Anterior cingulate cortex (tissue), 58 donors: ENCODE measurements at regions not wholly inside any gene's neighbourhood (a gene's known extent, or its start where the extent isn't known, plus 50 kb on each side); places are given as distances from the start of the nearest gene placed in this dataset.
"Not testable (repeated sequence)": the region's sequence is repeated elsewhere in the genome, so short reads cannot be mapped to it uniquely, and the experiment has no call there.

Experiments
- DNase-seq, 58 donors: peaks; one replicate each; lab custom pipeline; 2025; lab: John Stamatoyannopoulos, UW

DNA sequence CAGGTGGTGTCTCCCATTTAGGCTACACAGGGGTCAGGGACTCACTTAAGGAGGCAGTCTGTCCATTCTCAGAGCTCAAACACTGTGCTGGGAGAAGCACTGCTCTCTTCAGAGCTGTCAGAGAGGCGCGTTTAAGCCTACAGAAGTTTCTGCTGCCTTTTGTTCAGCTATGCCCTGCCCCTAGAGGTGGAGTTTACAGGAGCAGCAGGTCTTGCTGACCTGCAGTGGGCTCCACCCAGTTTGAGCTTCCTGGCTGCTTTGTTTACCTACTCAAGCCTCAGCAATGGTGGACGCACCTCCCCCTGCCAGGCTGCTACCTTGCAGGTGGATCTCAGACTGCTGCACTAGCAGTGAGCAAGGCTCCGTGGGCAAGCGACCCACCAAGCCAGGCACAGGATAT, 260.1 kb downstream of the MEF2C start:
- DNase-seq: not testable (repeated sequence)

DNA sequence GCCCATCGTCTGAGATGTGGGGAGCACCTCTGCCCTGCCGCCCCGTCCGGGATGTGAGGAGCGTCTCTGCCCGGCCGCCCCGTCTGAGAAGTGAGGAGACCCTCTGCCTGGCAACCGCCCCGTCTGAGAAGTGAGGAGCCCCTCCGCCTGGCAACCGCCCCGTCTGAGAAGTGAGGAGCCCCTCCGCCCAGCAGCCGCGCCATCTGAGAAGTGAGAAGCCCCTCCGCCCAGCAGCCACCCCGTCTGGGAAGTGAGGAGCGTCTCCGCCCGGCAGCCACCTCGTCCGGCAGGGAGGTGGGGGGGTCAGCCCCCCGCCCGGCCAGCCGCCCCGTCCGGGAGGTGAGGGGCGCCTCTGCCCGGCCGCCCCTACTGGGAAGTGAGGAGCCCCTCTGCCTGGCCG, 267.2 kb downstream of the MEF2C start:
- DNase-seq: not testable (repeated sequence)

DNA sequence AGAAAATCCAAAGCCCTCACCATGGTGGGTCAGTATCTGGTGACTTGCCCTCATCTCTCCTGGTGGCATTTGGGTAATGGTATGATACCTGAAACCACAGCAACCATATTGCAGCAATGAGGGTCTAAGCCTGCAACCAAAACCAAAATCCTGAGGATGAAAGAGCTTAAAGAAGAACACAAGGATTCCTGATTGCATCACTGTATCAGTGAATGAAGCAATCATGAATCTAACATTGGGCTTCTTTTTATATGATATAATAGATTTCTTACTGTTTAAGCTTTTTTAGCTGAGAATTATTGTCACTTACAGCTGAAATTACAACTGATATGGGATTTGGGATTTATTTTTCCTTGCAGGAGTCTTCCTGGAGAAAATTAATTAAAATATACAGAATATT, 269.9 kb downstream of the MEF2C start:
- DNase-seq: no peak

DNA sequence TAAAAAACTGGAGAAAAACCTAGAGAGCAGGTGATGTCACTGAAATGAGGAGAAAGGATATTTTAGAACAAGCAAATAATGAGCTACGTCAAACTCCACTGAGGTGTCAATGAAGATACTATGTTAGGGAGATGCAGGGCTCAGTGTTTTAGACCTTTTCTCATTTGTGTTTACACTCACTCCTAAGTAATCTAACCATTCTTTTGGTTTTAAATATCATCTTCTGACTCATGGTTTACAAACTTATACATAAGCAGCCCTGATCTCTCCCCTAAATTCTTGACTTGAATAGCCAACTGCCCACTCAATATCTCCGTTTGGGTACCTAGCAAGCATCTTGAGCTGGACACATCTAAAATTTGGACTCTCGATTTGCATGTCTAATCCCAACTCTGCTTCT, 272.4 kb downstream of the MEF2C start:
- no peak for DNase-seq

DNA sequence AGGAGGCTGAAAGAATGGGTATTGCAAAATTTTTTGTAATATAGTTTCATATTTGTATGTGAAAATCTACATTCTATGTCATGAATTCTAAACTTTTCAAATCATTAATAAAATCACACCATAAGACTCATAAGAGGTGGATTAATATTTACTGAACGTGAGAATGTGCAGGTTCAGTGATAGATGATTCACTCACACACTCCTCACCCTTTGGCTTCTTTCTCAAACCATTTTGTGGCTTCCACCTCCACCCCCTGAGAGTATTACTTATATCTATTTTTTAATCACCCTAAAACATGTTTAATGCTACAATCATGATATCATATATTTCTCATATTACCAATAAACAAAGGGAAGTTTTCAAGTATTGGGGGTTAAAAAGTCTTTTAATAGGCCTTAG, 275.5 kb downstream of the MEF2C start:
- DNase-seq: no peak

DNA sequence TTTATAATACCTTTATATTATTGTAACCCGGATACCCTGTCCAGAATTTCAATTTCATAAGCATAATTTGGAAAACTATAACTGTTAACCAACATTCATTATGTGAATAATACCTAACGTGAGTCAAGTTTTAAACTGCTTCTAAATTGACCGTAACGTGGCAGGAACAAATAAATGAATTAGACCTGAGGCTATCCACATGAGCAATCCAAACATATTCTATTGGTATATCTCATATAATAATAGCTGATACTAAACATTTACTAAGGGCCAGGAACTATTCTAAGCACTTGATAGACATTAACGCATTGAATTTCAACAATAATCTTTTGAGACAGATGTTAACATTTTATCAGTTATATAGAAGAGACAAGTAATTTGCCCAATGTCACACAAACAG, 276.4 kb downstream of the MEF2C start:
- no peak for DNase-seq

DNA sequence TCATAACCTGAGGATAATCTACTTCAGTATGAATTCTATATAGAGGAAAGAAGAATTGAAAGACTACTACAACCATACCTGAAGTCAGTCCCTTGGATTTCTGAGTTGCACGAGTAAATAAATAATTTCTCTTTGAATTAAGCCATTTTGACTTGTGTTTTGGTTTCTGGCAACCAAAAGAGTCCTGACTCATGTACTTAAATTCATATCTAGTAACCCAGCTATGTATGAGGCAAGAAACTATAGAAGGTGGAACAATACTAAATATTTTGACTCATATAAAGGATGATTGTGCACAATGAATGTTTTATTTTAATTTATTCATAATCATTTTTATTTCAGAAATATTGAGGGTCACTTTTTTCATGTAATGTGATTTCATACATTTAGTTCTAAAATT, 276.8 kb downstream of the MEF2C start:
- DNase-seq: no peak

DNA sequence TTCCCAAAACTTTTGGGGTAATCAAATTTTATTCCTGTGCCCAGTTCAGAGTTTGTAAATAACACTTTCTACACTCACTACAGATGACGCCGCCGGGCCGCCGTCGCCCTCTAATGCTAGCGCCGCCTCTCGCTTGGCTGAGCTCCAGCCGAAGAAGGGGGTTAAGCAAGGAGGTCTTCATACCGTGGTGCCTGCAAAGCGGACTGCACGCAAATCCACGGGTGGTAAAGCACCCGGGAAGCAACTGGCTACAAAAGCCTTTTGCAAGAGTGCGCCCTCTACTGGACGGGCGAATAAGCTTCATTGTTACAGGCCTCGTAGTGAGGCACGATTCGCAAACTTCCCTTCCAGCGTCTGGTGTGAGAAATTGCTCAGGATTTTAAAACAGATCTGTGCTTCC, 280.4 kb downstream of the MEF2C start:
- no peak for DNase-seq

DNA sequence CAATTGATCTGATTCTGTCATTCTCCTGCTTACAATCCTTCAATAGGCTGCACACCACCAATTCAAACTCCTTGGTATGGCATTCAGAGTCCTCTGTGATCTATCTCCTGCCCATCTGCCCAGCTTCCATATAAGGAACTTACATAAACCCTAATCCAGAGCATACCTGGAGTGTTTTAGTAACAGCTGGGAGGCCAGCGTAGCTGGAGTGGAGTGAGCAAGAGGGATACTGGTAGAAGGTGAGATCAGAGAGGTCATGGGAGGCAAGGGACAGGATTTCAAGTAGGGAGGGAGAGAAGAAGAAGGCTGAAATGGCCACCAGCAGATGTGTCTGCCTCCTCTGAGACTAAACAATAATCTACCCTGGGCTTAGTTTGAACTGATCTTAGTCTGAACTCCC, 288.5 kb downstream of the MEF2C start:
- DNase-seq: no peak

DNA sequence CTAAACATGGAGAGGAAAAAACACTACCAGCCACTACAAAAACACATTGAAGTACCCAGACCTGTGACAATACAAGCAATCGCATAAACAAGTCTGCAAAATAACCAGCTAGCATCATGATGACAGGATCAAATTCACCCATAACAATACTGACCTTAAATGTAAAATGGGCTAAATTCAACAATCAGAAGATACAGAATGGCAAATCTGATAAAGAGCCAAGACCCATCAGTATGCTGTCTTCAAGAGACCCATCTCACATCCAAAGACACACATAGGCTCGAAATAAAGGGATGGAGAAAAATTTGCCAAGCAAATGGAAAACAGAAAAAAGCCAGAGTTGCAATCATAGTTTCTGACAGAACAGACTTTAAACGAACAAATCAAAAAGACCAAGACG, 294.4 kb downstream of the MEF2C start:
- DNase-seq: no peak

DNA sequence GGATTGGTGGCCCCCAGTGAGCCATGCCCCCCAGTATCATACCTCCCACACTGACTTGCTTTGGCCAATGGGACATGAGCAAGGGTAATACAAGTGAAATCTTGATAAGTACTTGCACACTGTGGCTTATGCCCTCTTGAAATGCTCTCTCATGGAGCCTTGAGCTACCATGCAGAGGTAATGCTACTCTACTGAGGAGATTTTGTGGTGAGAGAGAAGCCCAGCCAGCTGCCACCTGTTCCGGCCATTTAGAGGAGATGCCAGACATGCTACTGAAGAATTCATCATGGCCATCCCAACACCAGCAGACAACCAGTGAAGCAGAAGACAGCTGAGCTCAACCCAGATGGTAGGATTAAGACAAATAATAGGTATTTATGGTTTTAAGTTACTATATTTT, 299.5 kb downstream of the MEF2C start:
- DNase-seq: no peak

DNA sequence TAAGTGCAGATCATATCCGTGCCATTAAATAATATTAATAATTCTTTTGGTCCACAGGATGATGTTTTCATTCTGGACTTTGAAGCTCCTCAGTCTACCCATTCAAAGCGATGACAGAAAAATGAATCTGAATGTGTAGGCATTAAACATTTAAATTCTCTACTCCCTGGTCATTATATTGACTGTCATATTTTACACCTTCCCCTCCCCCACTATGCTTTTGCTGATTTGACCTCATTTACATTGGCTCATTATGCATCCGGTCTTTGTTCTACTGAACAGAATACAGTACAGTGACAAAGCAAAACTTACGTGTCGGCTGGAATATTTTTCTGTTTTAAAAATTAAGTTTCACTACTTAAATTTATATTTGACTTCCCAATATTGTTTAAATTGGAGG, 289.7 kb upstream of the TMEM161B start:
- no peak for DNase-seq

DNA sequence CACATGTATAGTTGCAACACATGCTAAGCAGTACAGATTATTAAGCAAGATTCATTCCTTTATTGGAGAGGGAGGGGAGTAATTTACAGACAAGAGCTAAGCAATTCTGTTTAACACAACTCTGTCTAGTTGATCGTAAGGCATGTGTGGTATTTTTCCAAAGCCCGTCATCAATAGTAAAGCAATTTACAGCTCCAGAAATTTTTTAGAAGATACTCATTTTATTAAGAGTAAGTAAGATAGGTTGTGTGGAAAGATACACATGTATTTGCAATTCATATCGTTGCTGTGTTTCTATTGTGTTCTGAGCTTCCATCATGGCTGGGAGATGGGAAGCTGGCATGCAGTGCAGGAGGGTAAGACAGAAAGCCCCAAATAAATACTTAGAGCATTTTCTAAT, 289.2 kb upstream of the TMEM161B start:
- DNase-seq: no peak

DNA sequence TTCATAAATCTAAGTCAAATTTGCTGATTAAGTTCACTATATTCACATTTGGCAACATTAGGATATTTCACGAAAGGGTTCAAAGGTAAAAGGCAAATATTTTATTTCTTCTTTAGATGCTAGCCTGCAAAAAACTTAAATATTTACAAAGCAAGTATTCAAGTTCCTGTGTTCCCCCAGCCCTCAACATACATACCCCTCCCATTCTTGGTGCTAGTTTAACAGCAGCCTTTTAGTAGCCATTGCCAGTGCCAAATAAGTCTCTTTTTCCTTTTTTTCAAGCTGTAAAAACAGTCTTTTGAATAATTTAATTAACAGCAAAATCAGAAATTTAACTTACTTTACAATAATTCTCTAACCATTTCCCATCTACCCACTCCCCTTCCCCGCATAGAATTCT, 288.5 kb upstream of the TMEM161B start:
- DNase-seq: no peak

DNA sequence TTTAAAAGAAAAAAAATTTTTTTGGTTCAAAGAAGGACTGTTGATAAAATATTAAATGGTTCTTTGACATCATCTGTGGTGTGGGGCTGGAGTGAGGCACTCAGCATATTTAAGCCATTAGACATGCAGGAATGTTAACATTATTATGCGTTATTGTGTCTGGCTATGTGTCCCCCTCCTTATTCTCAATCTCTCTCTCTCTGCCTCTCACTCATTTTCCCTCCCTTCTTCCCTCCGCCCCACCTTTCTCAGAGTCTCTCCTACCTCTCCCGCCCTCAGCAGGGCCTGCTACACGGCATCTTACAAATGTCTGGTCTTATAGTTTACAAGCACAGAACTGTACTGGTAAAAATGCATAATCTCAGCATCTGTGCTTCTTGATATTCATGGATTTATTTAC, 287.8 kb upstream of the TMEM161B start:
- DNase-seq: no peak

DNA sequence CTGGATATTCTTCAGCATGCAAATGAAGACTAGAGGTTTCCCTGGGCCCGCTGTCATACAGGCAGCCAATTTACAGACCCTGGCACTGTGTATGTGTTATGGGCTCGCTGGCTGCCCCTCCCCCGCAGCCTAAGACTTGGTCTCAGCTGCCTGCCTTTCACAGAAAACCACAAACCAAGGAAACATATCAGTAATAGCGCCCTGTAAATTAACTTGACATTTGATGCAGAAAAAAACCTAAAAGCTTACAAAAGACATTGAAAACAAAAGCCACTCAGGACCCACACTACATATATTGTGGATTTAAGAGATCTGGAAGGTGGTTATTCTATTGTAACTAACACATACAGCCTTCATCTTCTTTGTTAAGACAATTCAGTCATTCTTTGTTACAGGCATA, 287.0 kb upstream of the TMEM161B start:
- DNase-seq: peak in 25 of 58 donors; percentile 0 to 37 (median 15)

DNA sequence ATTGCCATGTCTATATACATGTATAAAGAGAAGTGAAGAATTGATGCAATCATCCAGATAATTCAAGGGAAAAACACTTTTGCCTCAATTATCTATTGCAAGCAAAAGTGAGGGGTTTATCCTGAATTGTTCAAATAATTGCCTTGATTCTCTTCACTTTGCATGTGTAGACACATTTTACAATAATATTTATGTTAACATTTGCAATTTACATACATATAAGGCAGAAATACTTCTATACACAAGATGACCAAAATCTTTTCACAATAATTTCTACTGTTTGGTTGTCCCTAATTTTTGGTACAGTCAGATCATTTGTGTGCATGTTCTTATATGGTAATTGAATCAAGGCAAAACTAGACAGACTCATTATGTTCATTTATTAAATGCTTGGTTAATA, 285.3 kb upstream of the TMEM161B start:
- no peak for DNase-seq

DNA sequence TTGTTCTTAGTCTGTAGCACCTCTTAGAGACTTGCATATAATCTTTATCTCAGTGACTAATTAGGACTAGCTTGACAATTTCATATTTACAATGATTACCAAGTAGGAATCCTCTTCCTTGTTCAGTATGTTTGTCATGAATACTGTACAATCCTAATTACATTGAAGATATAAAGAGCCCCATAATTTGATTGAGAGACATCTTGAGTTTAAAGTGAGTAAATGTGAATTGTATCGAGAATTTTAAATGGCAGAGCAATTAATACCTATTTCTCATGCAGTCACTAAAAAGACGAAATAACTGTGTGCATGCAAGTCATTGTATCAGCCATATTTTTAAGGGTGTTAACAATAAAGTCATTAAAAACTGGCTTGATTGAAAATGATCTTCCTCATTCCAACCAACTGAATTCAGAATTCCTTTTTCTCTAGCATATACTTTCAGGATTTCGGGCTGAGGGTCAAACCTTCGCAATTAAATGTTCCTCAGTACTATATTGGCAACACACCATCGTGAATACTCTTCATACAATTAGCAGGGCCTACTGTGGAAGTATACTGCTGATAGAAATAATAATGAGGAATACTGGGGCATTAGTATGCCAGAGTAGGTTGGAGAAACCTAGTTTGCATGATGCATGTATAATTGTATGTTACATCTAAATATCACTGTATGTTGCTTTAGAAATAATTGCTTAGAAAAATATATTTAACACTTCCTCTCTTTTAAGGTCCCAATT, 284.7 kb upstream of the TMEM161B start:
- no peak for DNase-seq

DNA sequence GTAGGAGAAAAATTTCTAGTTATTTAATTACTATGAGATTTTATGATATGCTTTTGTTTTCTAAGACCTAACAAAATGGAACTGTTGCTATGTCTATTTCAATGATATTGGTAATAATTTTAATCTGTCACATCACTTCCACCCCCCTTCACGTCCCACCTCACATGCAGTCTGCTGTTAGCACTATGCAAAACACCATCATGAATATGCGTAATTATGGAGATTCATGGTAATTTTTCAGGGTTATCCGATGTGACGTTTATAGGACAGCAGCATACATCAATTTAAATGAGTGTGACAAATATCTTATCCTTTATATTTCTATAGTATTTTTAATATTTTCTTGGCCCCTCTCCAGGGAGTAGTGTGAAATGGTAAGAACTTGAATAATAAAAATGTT, 283.8 kb upstream of the TMEM161B start:
- DNase-seq: no peak

DNA sequence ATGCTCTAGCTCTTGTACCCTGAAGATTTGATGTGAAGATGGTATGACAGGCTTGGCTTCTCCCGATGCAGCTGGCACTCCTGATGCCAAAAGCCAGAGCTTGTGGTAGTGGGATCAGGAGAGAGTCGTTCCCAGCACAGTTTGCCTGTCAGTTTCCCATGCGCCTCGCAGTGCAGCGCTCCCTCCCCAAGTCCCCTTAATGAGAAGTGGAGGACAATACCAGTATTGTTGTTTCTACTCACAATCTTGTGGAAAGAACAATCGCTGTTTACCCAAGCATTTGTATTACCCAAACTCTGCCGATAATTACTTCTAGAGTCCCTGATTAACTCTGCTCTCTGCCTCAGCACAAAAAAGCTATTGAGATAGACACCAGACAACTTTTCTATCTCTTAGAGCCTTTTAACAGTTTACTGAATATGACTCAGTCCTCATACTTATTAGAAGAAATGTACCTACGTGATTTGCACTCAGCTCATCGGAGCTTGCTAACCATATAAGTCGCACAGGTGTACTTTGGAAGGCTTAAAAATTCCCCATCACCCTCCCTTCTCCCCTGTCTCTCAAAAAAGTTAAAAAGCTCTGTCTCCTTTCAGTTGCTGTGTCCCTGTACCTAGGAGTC, 283.2 kb upstream of the TMEM161B start:
- DNase-seq: peak in 39 of 58 donors; percentile 3 to 72 (median 22)

DNA sequence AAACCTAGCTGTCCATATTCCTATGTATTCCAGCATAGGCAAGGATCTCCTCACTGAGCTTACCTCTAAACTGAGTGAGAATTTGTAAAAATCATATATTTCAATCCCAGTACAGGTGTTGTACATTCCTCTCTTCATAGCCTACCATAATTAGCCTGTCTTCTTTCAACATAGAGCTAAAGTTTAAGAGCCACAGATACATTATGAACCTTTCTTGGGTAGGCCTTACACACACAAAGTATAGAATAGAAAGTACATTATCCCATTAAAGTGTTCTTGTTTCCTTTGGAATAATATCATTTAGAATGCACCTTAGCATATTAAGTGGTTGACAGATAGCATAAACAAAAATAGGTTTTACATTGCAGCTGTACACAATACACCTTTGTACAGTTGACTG, 282.1 kb upstream of the TMEM161B start:
- no peak for DNase-seq

DNA sequence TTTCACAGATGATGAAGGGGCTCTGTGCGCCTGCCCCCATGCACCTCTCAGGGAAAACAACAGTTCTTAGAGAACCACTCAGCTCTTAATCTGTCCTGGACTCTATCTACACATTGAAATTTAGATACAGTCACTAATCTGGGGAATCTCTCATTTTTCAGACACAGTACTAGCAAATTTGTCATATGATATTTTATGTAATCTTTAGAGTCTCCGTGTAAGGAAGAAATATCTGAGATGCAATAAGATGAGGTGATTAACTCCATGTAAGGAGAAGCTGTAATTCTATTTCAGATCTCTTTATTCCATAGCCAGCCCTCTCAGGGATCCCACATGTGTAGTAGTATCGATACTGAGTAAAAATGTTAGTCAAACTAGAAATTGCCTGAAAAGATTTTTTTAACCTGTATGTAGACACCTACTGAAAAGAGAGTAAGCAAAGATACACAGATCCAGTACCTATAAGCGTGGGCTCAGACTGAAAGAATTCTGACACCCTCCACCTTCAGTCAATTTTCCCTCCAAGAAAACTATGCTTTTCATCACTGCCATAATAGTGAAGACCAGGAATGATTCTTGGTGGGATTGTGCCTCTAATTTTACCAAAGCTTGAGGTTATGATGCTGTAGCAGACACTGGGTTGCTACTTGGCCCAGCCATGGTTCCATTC, 279.6 kb upstream of the TMEM161B start:
- no peak for DNase-seq
